B cell (primary cell): ENCODE measurements at regions not wholly inside any gene's neighbourhood (a gene's known extent, or its start where the extent isn't known, plus 50 kb on each side); places are given as distances from the start of the nearest gene placed in this dataset.

Source experiments
- ATAC-seq: fragments of 200-7000 bp; cut with Tn5 transposase; one replicate; pipeline ENCODE4 v1.10.0; 2021; ENCODE audit warnings: low read depth, mild to moderate bottlenecking, moderate number of reproducible peaks, moderate library complexity
- CTCF ChIA-PET: fragments of 350-600 bp; sonication (Branson Sonifier 250); formaldehyde crosslinking; loops from one replicate; lab custom pipeline; 2021; ENCODE audit warnings: antibody characterized with exemption, inconsistent platforms; lab: Charles Lee
- POLR2A ChIA-PET: fragments of 350-600 bp; sonication (Branson Sonifier 250); formaldehyde crosslinking; loops from one replicate; lab custom pipeline; 2021; ENCODE audit warnings: antibody characterized with exemption; lab: Charles Lee
- DNase-seq: peaks from one replicate; pipeline ENCODE4 v3.0.0; 2013
- H2AFZ ChIP-seq: 2 replicates; pipeline ENCODE4 v1.6.1; 2012; ENCODE audit warnings: mild to moderate bottlenecking, low read depth, low read length; ENCODE audit not compliant: insufficient read depth, poor library complexity, severe bottlenecking
- H3K27ac ChIP-seq, 2 donors: 1 replicate in 1 of 2; 2 replicates in 1 of 2; pipeline ENCODE4 v1.5.1; 2012 to 2013; ENCODE audit warnings: low read length in 2 of 2, mild to moderate bottlenecking in 2 of 2, moderate library complexity in 1 of 2
- H3K27me3 ChIP-seq, 4 experiments: fragments of 200-600 bp in 1 of 4; sonication (generic) in 1 of 4; replicated peaks in 1 of 4; 1 replicate in 2 of 4; 2 replicates in 2 of 4; pipeline versions ENCODE4 v1.6.1 to v1.7.0; 2013 to 2016; ENCODE audit warnings: low read length in 3 of 4, mild to moderate bottlenecking in 2 of 4, mixed read lengths in 1 of 4, moderate library complexity in 1 of 4; ENCODE audit not compliant: insufficient read depth in 4 of 4, control insufficient read depth in 3 of 4; ENCODE audit errors: control extremely low read depth in 1 of 4
- H3K36me3 ChIP-seq, 2 experiments: replicated peaks in 1 of 2; 1 replicate in 1 of 2; 2 replicates in 1 of 2; pipeline versions ENCODE4 v1.6.1 to v1.7.1; 2013; ENCODE audit warnings: low read length in 1 of 2; ENCODE audit not compliant: insufficient read depth in 2 of 2, control insufficient read depth in 1 of 2; ENCODE audit errors: control extremely low read depth in 1 of 2, extremely low read depth in 1 of 2
- H3K4me1 ChIP-seq, 2 donors: fragments of 200-600 bp in 1 of 2; sonication (generic) in 1 of 2; 1 replicate in 1 of 2; 2 replicates in 1 of 2; pipeline versions ENCODE4 v1.5.1 to v1.6.1; 2013 to 2017; ENCODE audit warnings: low read length in 2 of 2; ENCODE audit not compliant: control insufficient read depth in 2 of 2, insufficient read depth in 2 of 2
- H3K4me2 ChIP-seq: replicated peaks from 2 replicates; pipeline ENCODE3; 2012; ENCODE audit warnings: mild to moderate bottlenecking, low read depth, low read length; ENCODE audit not compliant: poor library complexity, severe bottlenecking
- H3K4me3 ChIP-seq, 5 experiments: fragments of 200-600 bp in 1 of 5; sonication (generic) in 1 of 5; 1 replicate in 3 of 5; 2 replicates in 2 of 5; pipeline versions ENCODE4 v1.5.1 to v1.7.0; 2011 to 2016; ENCODE audit warnings: low read length in 4 of 5, mild to moderate bottlenecking in 4 of 5, low read depth in 2 of 5, control low read depth in 1 of 5, moderate library complexity in 1 of 5; ENCODE audit not compliant: insufficient read depth in 1 of 5; ENCODE audit errors: control extremely low read depth in 1 of 5, extremely low read depth in 1 of 5
- H3K79me2 ChIP-seq: fragments of 200-600 bp; sonication (generic); one replicate; pipeline ENCODE4 v1.6.0; 2016; ENCODE audit warnings: low read length; ENCODE audit not compliant: control insufficient read depth, insufficient read depth
- H3K9ac ChIP-seq: fragments of 200-600 bp; sonication (generic); 2 replicates; pipeline ENCODE4 v1.6.1; 2017; ENCODE audit warnings: mild to moderate bottlenecking, low read length, moderate library complexity
- H3K9me3 ChIP-seq, 3 donors: one replicate each; pipeline versions ENCODE4 v1.6.1 to v1.7.1; 2013; ENCODE audit warnings: low read length in 2 of 3; ENCODE audit not compliant: control insufficient read depth in 2 of 3, insufficient read depth in 1 of 3; ENCODE audit errors: control extremely low read depth in 1 of 3
- H4K20me1 ChIP-seq: 2 replicates; pipeline ENCODE4 v1.6.0; 2012; ENCODE audit warnings: mild to moderate bottlenecking, low read length; ENCODE audit not compliant: insufficient read depth, control insufficient read depth, poor library complexity, severe bottlenecking
- H3K27ac Mint-ChIP-seq: one replicate; pipeline ENCODE4 v1.8.0; 2021; ENCODE audit warnings: mixed read lengths
- H3K27me3 Mint-ChIP-seq: one replicate; pipeline ENCODE4 v1.8.0; 2021; ENCODE audit warnings: mixed read lengths
- H3K4me1 Mint-ChIP-seq: one replicate; pipeline ENCODE4 v1.8.0; 2021; ENCODE audit warnings: mixed read lengths
- H3K4me3 Mint-ChIP-seq: one replicate; pipeline ENCODE4 v1.8.0; 2021; ENCODE audit warnings: mixed read lengths
- H3K9me3 Mint-ChIP-seq: one replicate; pipeline ENCODE4 v1.8.0; 2022; ENCODE audit warnings: mixed read lengths; ENCODE audit not compliant: insufficient read depth
- CTCF ChIP-seq: fragments of 200-600 bp; IDR thresholded peaks from one replicate; pipeline ENCODE4 v1.8.0; 2022; ENCODE audit warnings: antibody characterized with exemption, mild to moderate bottlenecking
- EZH2 ChIP-seq: IDR thresholded peaks from 2 replicates; pipeline ENCODE4 v1.6.1; 2012; ENCODE audit warnings: borderline replicate concordance, low read depth, mild to moderate bottlenecking, moderate library complexity, low read length; ENCODE audit not compliant: insufficient read depth, poor library complexity, severe bottlenecking
- WGBS: methylation state at CpG from one replicate; pipeline ENCODE4 v1.1.5; 2013; ENCODE audit warnings: missing lambda C conversion rate; ENCODE audit not compliant: insufficient coverage; 5-methylcytosine and 5-hydroxymethylcytosine counted together
- intact Hi-C: fragments of 100-400 bp; cut with micrococcal nuclease; formaldehyde crosslinking; loops from one replicate; pipeline ENCODE4 v1.10.0; 2022

GRCh38 chr12:105907982-105908381 is 230.8 kb downstream of the NUAK1 start:
- no peak overlapping the region for H3K9ac ChIP-seq
- Mint-ChIP-seq H3K27me3 (peaks cover 4% of the 10 kb centered on the region), H3K27ac (no peak overlapping the region), H3K4me1 (no peaks in the 10 kb centered on the region), H3K9me3 (no peaks in the 10 kb centered on the region), H3K4me3 (no peak overlapping the region)
- H3K4me3 ChIP-seq = no peak overlapping the region
- ATAC-seq (no peak), DNase-seq (no peak)
- no peak overlapping the region for H3K4me2 ChIP-seq
- H3K9me3 ChIP-seq = no peaks in the 10 kb centered on the region
- H3K4me1 ChIP-seq = no peaks in the 10 kb centered on the region
- no peaks in the 10 kb centered on the region for H4K20me1 ChIP-seq
- H3K27ac ChIP-seq = no peak overlapping the region
- POLR2A ChIA-PET = no interaction called here
- no peak for TF ChIP-seq CTCF
- WGBS = no CpG with 5 or more reads among the region's 2 CpGs
- H2AFZ ChIP-seq = no peak overlapping the region
- CTCF ChIA-PET = no interaction called here
- H3K27me3 ChIP-seq = no peaks in the 10 kb centered on the region
- no peaks in the 10 kb centered on the region for H3K79me2 ChIP-seq
- intact Hi-C loops = no loop called here
- H3K36me3 ChIP-seq = no peaks in the 10 kb centered on the region

GRCh38 chr12:105910030-105910429 is 228.7 kb downstream of the NUAK1 start:
- Mint-ChIP-seq H3K27ac (no peak overlapping the region), H3K9me3 (peaks cover 2% of the 10 kb centered on the region), H3K4me1 (no peaks in the 10 kb centered on the region), H3K27me3 (peaks cover 7% of the 10 kb centered on the region), H3K4me3 (no peak overlapping the region)
- H3K36me3 ChIP-seq = no peaks in the 10 kb centered on the region
- CTCF ChIA-PET = no interaction called here
- TF ChIP-seq EZH2 = no peak
- no peak for TF ChIP-seq CTCF
- no peak overlapping the region for H3K27ac ChIP-seq
- H3K9me3 ChIP-seq = no peaks in the 10 kb centered on the region
- H2AFZ ChIP-seq = no peak overlapping the region
- DNase-seq (no peak), ATAC-seq (no peak)
- H3K79me2 ChIP-seq = no peaks in the 10 kb centered on the region
- WGBS = 80% methylated on average over 1 of the region's 3 CpGs
- no peak overlapping the region for H3K4me2 ChIP-seq
- no peak overlapping the region for H3K9ac ChIP-seq
- no peaks in the 10 kb centered on the region for H4K20me1 ChIP-seq
- POLR2A ChIA-PET = no interaction called here
- no peak overlapping the region for H3K4me3 ChIP-seq
- intact Hi-C loops = no loop called here
- H3K4me1 ChIP-seq = no peaks in the 10 kb centered on the region
- no peaks in the 10 kb centered on the region for H3K27me3 ChIP-seq
